ENCODE measurements at regions not wholly inside any gene's neighbourhood (a gene's known extent, or its start where the extent isn't known, plus 50 kb on each side); places are given as distances from the start of the nearest gene placed in this dataset.

GRCh38 chr15:98063315-98063714 lies 102.8 kb downstream of the ARRDC4 start:
- ATAC-seq = no peak

GRCh38 chr15:98063871-98064270 lies 103.4 kb downstream of the ARRDC4 start:
- H3K9me3 ChIP-seq = no peaks in the 10 kb centered on the region
- H3K4me3 ChIP-seq = no peak overlapping the region
- H3K36me3 ChIP-seq (replicated peaks in 1 of 2; ENCODE audit: insufficient read depth in 1 of 2, low read depth in 2 of 2) = no peaks in the 10 kb centered on the region
- intact Hi-C loops (cut with DNase I) = no loop called here
- DNase-seq (no peak), ATAC-seq (no peak)
- no peaks in the 10 kb centered on the region for H3K27me3 ChIP-seq
- H3K27ac ChIP-seq = no peak overlapping the region
- no peaks in the 10 kb centered on the region for H3K4me1 ChIP-seq
- no peak for TF ChIP-seq POLR2A (IDR thresholded peaks at IDR 0.05)
- no peak for TF ChIP-seq CTCF (IDR thresholded peaks at IDR 0.05)

More at GRCh38 chr15:98063315-98063714, 102.8 kb downstream of the ARRDC4 start:
- TF ChIP-seq POLR2A (IDR thresholded peaks at IDR 0.05) (no peak), CTCF (IDR thresholded peaks at IDR 0.05) (no peak)
- no peak for DNase-seq
- intact Hi-C loops (cut with DNase I) = no loop called here
- no peaks in the 10 kb centered on the region for H3K27me3 ChIP-seq
- no peaks in the 10 kb centered on the region for H3K9me3 ChIP-seq
- no peaks in the 10 kb centered on the region for H3K36me3 ChIP-seq (replicated peaks in 1 of 2; ENCODE audit: insufficient read depth in 1 of 2, low read depth in 2 of 2)
- H3K4me1 ChIP-seq = no peaks in the 10 kb centered on the region
- 41 to 61% methylated on average over 2 of the region's 2 CpGs for WGBS, 2 donors
- no peak overlapping the region for H3K4me3 ChIP-seq
- no peak overlapping the region for H3K27ac ChIP-seq

GRCh38 chr15:98067339-98067738 lies 106.8 kb downstream of the ARRDC4 start:
- no peaks in the 10 kb centered on the region for H3K27me3 ChIP-seq
- H3K4me1 ChIP-seq = no peaks in the 10 kb centered on the region
- intact Hi-C loops (cut with DNase I) = no loop called here
- no peak for TF ChIP-seq CTCF (IDR thresholded peaks at IDR 0.05)
- no peak for TF ChIP-seq POLR2A (IDR thresholded peaks at IDR 0.05)
- H3K4me3 ChIP-seq = no peak overlapping the region
- DNase-seq = no peak
- no peaks in the 10 kb centered on the region for H3K36me3 ChIP-seq (replicated peaks in 1 of 2; ENCODE audit: insufficient read depth in 1 of 2, low read depth in 2 of 2)
- no peak overlapping the region for H3K27ac ChIP-seq
- no peaks in the 10 kb centered on the region for H3K9me3 ChIP-seq
- no peak for ATAC-seq
- 55 to 62% methylated on average over 3 of the region's 3 CpGs for WGBS, 2 donors

GRCh38 chr15:98069256-98069655 lies 108.8 kb downstream of the ARRDC4 start:
- Histone ChIP-seq H3K9me3 (no peaks in the 10 kb centered on the region), H3K36me3 (replicated peaks in 1 of 2; ENCODE audit: insufficient read depth in 1 of 2, low read depth in 2 of 2) (no peaks in the 10 kb centered on the region), H3K4me3 (no peak overlapping the region), H3K27me3 (no peaks in the 10 kb centered on the region), H3K27ac (no peak overlapping the region), H3K4me1 (no peaks in the 10 kb centered on the region)
- WGBS, 2 donors = 45 to 56% methylated on average over 4 of the region's 4 CpGs
- DNase-seq (no peak), ATAC-seq (no peak)
- TF ChIP-seq CTCF (IDR thresholded peaks at IDR 0.05) (no peak), POLR2A (IDR thresholded peaks at IDR 0.05) (no peak)
- intact Hi-C loops (cut with DNase I) = no loop called here

GRCh38 chr15:98070137-98070536 lies 109.6 kb downstream of the ARRDC4 start:
- 81 to 91% methylated on average over 2 of the region's 2 CpGs for WGBS, 2 donors
- ATAC-seq = no peak
- no peak for DNase-seq
- TF ChIP-seq POLR2A (IDR thresholded peaks at IDR 0.05) = no peak
- TF ChIP-seq CTCF (IDR thresholded peaks at IDR 0.05) = no peak
- intact Hi-C loops (cut with DNase I) = no loop called here
- Histone ChIP-seq H3K9me3 (no peaks in the 10 kb centered on the region), H3K4me1 (no peaks in the 10 kb centered on the region), H3K27me3 (no peaks in the 10 kb centered on the region), H3K27ac (no peak overlapping the region), H3K36me3 (replicated peaks in 1 of 2; ENCODE audit: insufficient read depth in 1 of 2, low read depth in 2 of 2) (no peaks in the 10 kb centered on the region), H3K4me3 (no peak overlapping the region)
